A549 (cell line): ENCODE measurements at regions not wholly inside any gene's neighbourhood (a gene's known extent, or its start where the extent isn't known, plus 50 kb on each side); places are given as distances from the start of the nearest gene placed in this dataset.

Source experiments
- ATAC-seq, 2 experiments: fragments of 200-7000 bp in 1 of 2; fragments of >200 bp in 1 of 2; cut with Nextera tagmentation in 1 of 2; cut with Tn5 transposase in 1 of 2; 3 replicates each; pipeline versions ENCODE4 v1.8.0 to v1.9.1; 2018 to 2020; ENCODE audit warnings: mild to moderate bottlenecking in 1 of 2, moderate library complexity in 1 of 2
- CTCF ChIA-PET: fragments of 300-600 bp; sonication (Branson Sonifier 250); formaldehyde crosslinking; extraction: SDS; loops from one replicate; lab custom pipeline; 2021; ENCODE audit warnings: antibody characterized with exemption, inconsistent platforms; lab: Yijun Ruan, JAX
- POLR2A ChIA-PET: fragments of 350-600 bp; formaldehyde crosslinking; extraction: SDS; loops from one replicate; lab custom pipeline; 2021; ENCODE audit warnings: antibody characterized with exemption, inconsistent platforms; lab: Yijun Ruan, JAX
- DNase-seq, 2 experiments: peaks; one replicate each; pipeline versions ENCODE4 v3.0.0 to v3.0.0-alpha.2; 2011 to 2016; ENCODE audit warnings: low read depth in 1 of 2, low spot score in 1 of 2
- FAIRE-seq: peaks from 2 replicates; lab custom pipeline; 2011; peaks lifted over from hg19 to GRCh38; lab: Jason Lieb, UNC
- H3K27ac ChIP-seq, 2 experiments: fragments of >200 bp; sonication (Bioruptor Twin); formaldehyde crosslinking; 3 replicates each; pipeline ENCODE4 v1.5.1; 2016 to 2017
- H3K4me1 ChIP-seq: fragments of >200 bp; sonication (Bioruptor Twin); formaldehyde crosslinking; 3 replicates; pipeline ENCODE4 v1.6.1; 2016
- H3K4me2 ChIP-seq: fragments of >200 bp; sonication (Bioruptor Twin); formaldehyde crosslinking; 3 replicates; pipeline ENCODE4 v1.6.1; 2016
- H3K4me3 ChIP-seq: fragments of >200 bp; sonication (Bioruptor Twin); formaldehyde crosslinking; 3 replicates; pipeline ENCODE4 v1.5.1; 2016
- H3K9me3 ChIP-seq: fragments of >200 bp; sonication (Bioruptor Twin); formaldehyde crosslinking; 3 replicates; pipeline ENCODE4 v1.6.1; 2016
- CBX8 ChIP-seq: fragments of 200-600 bp; sonication (generic); IDR thresholded peaks from 2 replicates; pipeline ENCODE4 v1.6.1; 2016
- CHD4 ChIP-seq: fragments of 200-600 bp; sonication (generic); IDR thresholded peaks from 2 replicates; pipeline ENCODE4 v1.6.1; 2016; ENCODE audit warnings: antibody characterized with exemption, mild to moderate bottlenecking, borderline replicate concordance
- EHF ChIP-seq: fragments of 250-450 bp; sonication (Bioruptor Pico); IDR thresholded peaks from 2 replicates; pipeline ENCODE4 v1.5.0; 2020; ENCODE audit warnings: mild to moderate bottlenecking
- EHMT2 ChIP-seq: fragments of 200-600 bp; sonication (generic); IDR thresholded peaks from 2 replicates; pipeline ENCODE4 v1.6.1; 2016; ENCODE audit warnings: antibody characterized with exemption, low read depth, mild to moderate bottlenecking, moderate library complexity
- FOXS1 ChIP-seq: fragments of 250-450 bp; sonication (Bioruptor Pico); IDR thresholded peaks from 2 replicates; pipeline ENCODE4 v1.5.0; 2020; ENCODE audit warnings: mild to moderate bottlenecking, moderate library complexity
- HOXA7 ChIP-seq: fragments of 250-450 bp; sonication (Bioruptor Pico); IDR thresholded peaks from 2 replicates; pipeline ENCODE4 v1.5.0; 2020; ENCODE audit warnings: mild to moderate bottlenecking, moderate library complexity
- HOXB13 ChIP-seq: fragments of 250-450 bp; sonication (Bioruptor Pico); IDR thresholded peaks from 2 replicates; pipeline ENCODE4 v1.5.0; 2020; ENCODE audit warnings: low read depth, mild to moderate bottlenecking, moderate library complexity
- MAFK ChIP-seq: fragments of 450-650 bp; IDR thresholded peaks from 2 replicates; pipeline ENCODE4 v1.6.1; 2014; ENCODE audit not compliant: partially characterized antibody
- MYC ChIP-seq: IDR thresholded peaks from 2 replicates; pipeline ENCODE4 v1.6.1; 2012; ENCODE audit warnings: mild to moderate bottlenecking, inconsistent platforms, low read length, improper control_type of control experiment, borderline replicate concordance
- NPAS2 ChIP-seq: fragments of 250-450 bp; sonication (Bioruptor Pico); IDR thresholded peaks from 2 replicates; pipeline ENCODE4 v1.8.0; 2022; ENCODE audit warnings: mild to moderate bottlenecking, moderate library complexity, borderline replicate concordance
- POLR2A ChIP-seq: IDR thresholded peaks from 2 replicates; pipeline ENCODE4 v1.6.1; 2012; ENCODE audit warnings: mild to moderate bottlenecking, low read length
- SREBF2 ChIP-seq: fragments of 450-650 bp; IDR thresholded peaks from 2 replicates; pipeline ENCODE4 v1.6.1; 2014; ENCODE audit warnings: mild to moderate bottlenecking, moderate library complexity
- ZSCAN20 ChIP-seq: fragments of 250-450 bp; sonication (Bioruptor Pico); IDR thresholded peaks from 2 replicates; pipeline ENCODE4 v1.8.0; 2022; ENCODE audit warnings: mild to moderate bottlenecking, moderate library complexity
- WGBS: methylation state at CpG from one replicate; pipeline ENCODE4 v1.1.6; 2017; ENCODE audit errors: missing lambda C conversion rate; 5-methylcytosine and 5-hydroxymethylcytosine counted together
- TF ChIP-seq, protein P1 (sequence below): fragments of 200-600 bp; sonication (generic); IDR thresholded peaks from 2 replicates; pipeline ENCODE4 v1.6.1; 2016; ENCODE audit warnings: antibody characterized with exemption, mild to moderate bottlenecking, moderate library complexity
- TF ChIP-seq, protein P2 (sequence below): fragments of 250-450 bp; sonication (Bioruptor Pico); IDR thresholded peaks from 2 replicates; pipeline ENCODE4 v1.5.0; 2020; ENCODE audit warnings: low read depth, mild to moderate bottlenecking, moderate library complexity
- TF ChIP-seq, protein P3 (sequence below): fragments of 250-450 bp; sonication (Bioruptor Pico); IDR thresholded peaks from 2 replicates; pipeline ENCODE4 v1.5.0; 2021; ENCODE audit warnings: mild to moderate bottlenecking, moderate library complexity, borderline replicate concordance
- TF ChIP-seq, protein P4 (sequence below): fragments of 150-350 bp; IDR thresholded peaks from 2 replicates; pipeline ENCODE4 v1.6.1; 2014; ENCODE audit warnings: low read depth, mild to moderate bottlenecking, low read length
- TF ChIP-seq, protein P5 (sequence below): fragments of >200 bp; sonication (Bioruptor Twin); formaldehyde crosslinking; IDR thresholded peaks from 2 replicates; pipeline ENCODE4 v1.6.1; 2016

DNA sequence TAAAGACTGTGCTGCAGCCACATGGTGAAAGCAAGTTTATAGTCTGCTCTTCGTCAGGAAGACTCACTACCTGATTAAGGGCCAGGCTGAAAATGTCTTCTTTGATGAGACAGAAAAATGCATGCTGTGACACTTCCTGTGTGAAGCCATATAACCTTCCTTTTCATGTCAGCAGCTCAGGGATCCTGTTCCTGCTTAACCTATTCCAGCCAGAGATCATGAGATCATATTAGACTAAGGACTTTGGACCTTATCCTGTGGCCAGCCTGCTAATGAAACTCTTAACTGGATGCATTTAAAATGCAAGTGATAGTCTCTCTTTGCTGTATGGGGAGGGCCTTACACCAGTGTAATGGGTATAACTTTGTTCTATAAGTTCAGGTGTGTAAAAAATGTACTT, 165.2 kb downstream of the PTEN start:
- Histone ChIP-seq H3K4me2 (peak overlapping the region; percentile 28; the same call in 2 of the 3 replicates), H3K4me1 (peaks cover 8% of the 10 kb centered on the region; the same call in 1 of the 3 replicates), H3K27ac (no peak overlapping the region), H3K9me3 (no peaks in the 10 kb centered on the region), H3K4me3 (no peak overlapping the region)
- FAIRE-seq: no peak
- ATAC-seq: peak in 1 of 2 experiments; percentile 30; a peak in 1 of 6 replicates
- TF ChIP-seq, protein P1, sequence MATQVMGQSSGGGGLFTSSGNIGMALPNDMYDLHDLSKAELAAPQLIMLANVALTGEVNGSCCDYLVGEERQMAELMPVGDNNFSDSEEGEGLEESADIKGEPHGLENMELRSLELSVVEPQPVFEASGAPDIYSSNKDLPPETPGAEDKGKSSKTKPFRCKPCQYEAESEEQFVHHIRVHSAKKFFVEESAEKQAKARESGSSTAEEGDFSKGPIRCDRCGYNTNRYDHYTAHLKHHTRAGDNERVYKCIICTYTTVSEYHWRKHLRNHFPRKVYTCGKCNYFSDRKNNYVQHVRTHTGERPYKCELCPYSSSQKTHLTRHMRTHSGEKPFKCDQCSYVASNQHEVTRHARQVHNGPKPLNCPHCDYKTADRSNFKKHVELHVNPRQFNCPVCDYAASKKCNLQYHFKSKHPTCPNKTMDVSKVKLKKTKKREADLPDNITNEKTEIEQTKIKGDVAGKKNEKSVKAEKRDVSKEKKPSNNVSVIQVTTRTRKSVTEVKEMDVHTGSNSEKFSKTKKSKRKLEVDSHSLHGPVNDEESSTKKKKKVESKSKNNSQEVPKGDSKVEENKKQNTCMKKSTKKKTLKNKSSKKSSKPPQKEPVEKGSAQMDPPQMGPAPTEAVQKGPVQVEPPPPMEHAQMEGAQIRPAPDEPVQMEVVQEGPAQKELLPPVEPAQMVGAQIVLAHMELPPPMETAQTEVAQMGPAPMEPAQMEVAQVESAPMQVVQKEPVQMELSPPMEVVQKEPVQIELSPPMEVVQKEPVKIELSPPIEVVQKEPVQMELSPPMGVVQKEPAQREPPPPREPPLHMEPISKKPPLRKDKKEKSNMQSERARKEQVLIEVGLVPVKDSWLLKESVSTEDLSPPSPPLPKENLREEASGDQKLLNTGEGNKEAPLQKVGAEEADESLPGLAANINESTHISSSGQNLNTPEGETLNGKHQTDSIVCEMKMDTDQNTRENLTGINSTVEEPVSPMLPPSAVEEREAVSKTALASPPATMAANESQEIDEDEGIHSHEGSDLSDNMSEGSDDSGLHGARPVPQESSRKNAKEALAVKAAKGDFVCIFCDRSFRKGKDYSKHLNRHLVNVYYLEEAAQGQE: no peak
- TF ChIP-seq, protein P2, sequence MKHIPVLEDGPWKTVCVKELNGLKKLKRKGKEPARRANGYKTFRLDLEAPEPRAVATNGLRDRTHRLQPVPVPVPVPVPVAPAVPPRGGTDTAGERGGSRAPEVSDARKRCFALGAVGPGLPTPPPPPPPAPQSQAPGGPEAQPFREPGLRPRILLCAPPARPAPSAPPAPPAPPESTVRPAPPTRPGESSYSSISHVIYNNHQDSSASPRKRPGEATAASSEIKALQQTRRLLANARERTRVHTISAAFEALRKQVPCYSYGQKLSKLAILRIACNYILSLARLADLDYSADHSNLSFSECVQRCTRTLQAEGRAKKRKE (CRISPR knock-in tag): no peak
- TF ChIP-seq HOXA7 (CRISPR knock-in tag): no peak
- TF ChIP-seq EHMT2: no peak
- TF ChIP-seq, protein P3, sequence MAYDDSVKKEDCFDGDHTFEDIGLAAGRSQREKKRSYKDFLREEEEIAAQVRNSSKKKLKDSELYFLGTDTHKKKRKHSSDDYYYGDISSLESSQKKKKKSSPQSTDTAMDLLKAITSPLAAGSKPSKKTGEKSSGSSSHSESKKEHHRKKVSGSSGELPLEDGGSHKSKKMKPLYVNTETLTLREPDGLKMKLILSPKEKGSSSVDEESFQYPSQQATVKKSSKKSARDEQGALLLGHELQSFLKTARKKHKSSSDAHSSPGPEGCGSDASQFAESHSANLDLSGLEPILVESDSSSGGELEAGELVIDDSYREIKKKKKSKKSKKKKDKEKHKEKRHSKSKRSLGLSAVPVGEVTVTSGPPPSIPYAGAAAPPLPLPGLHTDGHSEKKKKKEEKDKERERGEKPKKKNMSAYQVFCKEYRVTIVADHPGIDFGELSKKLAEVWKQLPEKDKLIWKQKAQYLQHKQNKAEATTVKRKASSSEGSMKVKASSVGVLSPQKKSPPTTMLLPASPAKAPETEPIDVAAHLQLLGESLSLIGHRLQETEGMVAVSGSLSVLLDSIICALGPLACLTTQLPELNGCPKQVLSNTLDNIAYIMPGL: no peak
- no peak for TF ChIP-seq MAFK
- TF ChIP-seq NPAS2 (CRISPR knock-in tag): no peak
- TF ChIP-seq MYC: no peak
- no peak for TF ChIP-seq FOXS1 (CRISPR knock-in tag)
- no peak for TF ChIP-seq CHD4
- TF ChIP-seq, protein P4, sequence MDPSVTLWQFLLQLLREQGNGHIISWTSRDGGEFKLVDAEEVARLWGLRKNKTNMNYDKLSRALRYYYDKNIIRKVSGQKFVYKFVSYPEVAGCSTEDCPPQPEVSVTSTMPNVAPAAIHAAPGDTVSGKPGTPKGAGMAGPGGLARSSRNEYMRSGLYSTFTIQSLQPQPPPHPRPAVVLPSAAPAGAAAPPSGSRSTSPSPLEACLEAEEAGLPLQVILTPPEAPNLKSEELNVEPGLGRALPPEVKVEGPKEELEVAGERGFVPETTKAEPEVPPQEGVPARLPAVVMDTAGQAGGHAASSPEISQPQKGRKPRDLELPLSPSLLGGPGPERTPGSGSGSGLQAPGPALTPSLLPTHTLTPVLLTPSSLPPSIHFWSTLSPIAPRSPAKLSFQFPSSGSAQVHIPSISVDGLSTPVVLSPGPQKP: no peak
- no peak for TF ChIP-seq POLR2A
- TF ChIP-seq, protein P5, sequence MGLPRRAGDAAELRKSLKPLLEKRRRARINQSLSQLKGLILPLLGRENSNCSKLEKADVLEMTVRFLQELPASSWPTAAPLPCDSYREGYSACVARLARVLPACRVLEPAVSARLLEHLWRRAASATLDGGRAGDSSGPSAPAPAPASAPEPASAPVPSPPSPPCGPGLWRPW: no peak
- no peak for TF ChIP-seq EHF
- TF ChIP-seq SREBF2: no peak
- TF ChIP-seq HOXB13 (CRISPR knock-in tag): no peak
- ChIA-PET POLR2A (no interaction called here), CTCF (no interaction called here)
- DNase-seq: no peak
- 76% methylated on average over 1 of the region's 1 CpG for WGBS

DNA sequence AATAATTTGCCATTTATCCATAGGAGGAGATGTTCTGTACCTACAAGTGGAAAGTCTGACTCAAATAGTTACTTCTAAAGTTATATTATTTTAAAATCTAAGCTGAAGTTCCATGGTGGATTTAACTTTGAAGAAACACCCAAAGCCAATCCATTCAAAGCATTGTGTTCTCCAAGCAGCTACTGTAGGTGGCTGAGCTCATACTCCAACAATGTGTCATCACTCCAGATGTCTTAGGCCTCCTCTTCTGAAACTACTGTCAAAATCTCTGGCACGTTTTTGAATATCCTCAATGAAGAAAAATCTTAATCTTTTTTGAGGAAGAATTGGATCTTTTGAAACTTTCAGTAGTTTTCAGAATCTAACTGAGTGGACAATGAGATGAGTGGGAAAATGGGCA, 169.1 kb downstream of the PTEN start:
- no peak for ATAC-seq
- no peak for DNase-seq
- POLR2A ChIA-PET: no interaction called here

More for the DNA sequence above, 169.1 kb downstream of the PTEN start:
- TF ChIP-seq CBX8 (no peak), ZSCAN20 (no peak)
- TF ChIP-seq, protein P3: no peak
- TF ChIP-seq, all 56 proteins: peak for 0
- Histone ChIP-seq H3K4me1 (peaks cover 8% of the 10 kb centered on the region; the same call in 1 of the 3 replicates), H3K4me2 (no peak overlapping the region), H3K27ac (no peak overlapping the region), H3K4me3 (no peak overlapping the region), H3K9me3 (no peaks in the 10 kb centered on the region)
- WGBS: 18% methylated on average over 1 of the region's 1 CpG
- CTCF ChIA-PET: interaction anchor here (0.5 to 1.1 kb wide), 2 partner anchors 30 to 159 kb away, joined by 3 read pairs; no protein-coding TSS in a partner anchor
- no peak for FAIRE-seq
